H1 (cell line): ENCODE measurements at regions not wholly inside any gene's neighbourhood (a gene's known extent, or its start where the extent isn't known, plus 50 kb on each side); places are given as distances from the start of the nearest gene placed in this dataset.

Experiments
- CTCF ChIA-PET: fragments of 300-600 bp; sonication (Branson Sonifier 250); formaldehyde crosslinking; loops from one replicate; lab custom pipeline; 2021; ENCODE audit not compliant: partially characterized antibody; lab: Charles Lee
- POLR2A ChIA-PET: fragments of 300-600 bp; sonication (Branson Sonifier 250); formaldehyde crosslinking; loops from one replicate; lab custom pipeline; 2021; ENCODE audit warnings: inconsistent platforms; ENCODE audit not compliant: partially characterized antibody; lab: Charles Lee
- DNase-seq, 2 experiments: peaks; one replicate each; pipeline versions ENCODE4 v3.0.0 to v3.0.0-alpha.2; 2010 to 2022; ENCODE audit warnings: low spot score in 2 of 2, low read depth in 1 of 2, mixed read lengths in 1 of 2
- FAIRE-seq: peaks from 2 replicates; lab custom pipeline; 2011; peaks lifted over from hg19 to GRCh38; lab: Jason Lieb, UNC
- H2AFZ ChIP-seq: 2 replicates; pipeline ENCODE4 v1.8.1; 2012; ENCODE audit warnings: low read length, inconsistent platforms
- H2AK5ac ChIP-seq: 2 replicates; pipeline ENCODE4 v1.6.1; 2013; ENCODE audit warnings: low read depth, low read length
- H2BK120ac ChIP-seq: replicated peaks from 2 replicates; pipeline ENCODE3; 2013; ENCODE audit warnings: low read depth, low read length, inconsistent platforms
- H2BK12ac ChIP-seq: 2 replicates; pipeline ENCODE4 v1.6.1; 2013; ENCODE audit warnings: low read depth, low read length
- H2BK15ac ChIP-seq: 2 replicates; pipeline ENCODE4 v1.6.1; 2013; ENCODE audit warnings: low read length
- H2BK20ac ChIP-seq: 2 replicates; pipeline ENCODE4 v1.6.1; 2013; ENCODE audit warnings: low read length
- H2BK5ac ChIP-seq: 2 replicates; pipeline ENCODE4 v1.6.1; 2013; ENCODE audit warnings: low read depth, low read length
- H3K14ac ChIP-seq: 2 replicates; pipeline ENCODE4 v1.6.1; 2013; ENCODE audit warnings: inconsistent platforms; ENCODE audit not compliant: insufficient read length
- H3K18ac ChIP-seq: 2 replicates; pipeline ENCODE4 v1.6.1; 2013; ENCODE audit warnings: low read length; ENCODE audit errors: extremely low read depth
- H3K23ac ChIP-seq: 2 replicates; pipeline ENCODE4 v1.6.1; 2013; ENCODE audit warnings: inconsistent platforms; ENCODE audit not compliant: insufficient read length
- H3K23me2 ChIP-seq: 2 replicates; pipeline ENCODE4 v1.6.1; 2013; ENCODE audit warnings: low read depth, low read length
- H3K27ac ChIP-seq: 2 replicates; pipeline ENCODE4 v1.6.1; 2011; ENCODE audit warnings: low read depth, low read length, inconsistent platforms
- H3K27me3 ChIP-seq, 4 experiments: replicated peaks in 1 of 4; 1 replicate in 1 of 4; 2 replicates in 3 of 4; pipeline versions ENCODE4 v1.6.1 to v1.8.1; 2011 to 2013; ENCODE audit warnings: low read length in 3 of 4, mild to moderate bottlenecking in 3 of 4, inconsistent platforms in 2 of 4, mixed read lengths in 2 of 4, moderate library complexity in 1 of 4; ENCODE audit not compliant: control insufficient read depth in 3 of 4, insufficient read depth in 3 of 4; ENCODE audit errors: extremely low read depth in 1 of 4
- H3K36me3 ChIP-seq, 4 experiments: 2 replicates each; pipeline versions ENCODE4 v1.6.1 to v1.8.1; 2011 to 2013; ENCODE audit warnings: mild to moderate bottlenecking in 4 of 4, low read length in 3 of 4, moderate library complexity in 2 of 4, control low read depth in 1 of 4, inconsistent platforms in 1 of 4; ENCODE audit not compliant: insufficient read depth in 4 of 4, control insufficient read depth in 2 of 4
- H3K4ac ChIP-seq: replicated peaks from 2 replicates; pipeline ENCODE3; 2013; ENCODE audit warnings: low read length, low read depth, mixed read lengths, inconsistent platforms; ENCODE audit not compliant: insufficient read length
- H3K4me1 ChIP-seq, 4 experiments: replicated peaks in 1 of 4; 1 replicate in 1 of 4; 2 replicates in 3 of 4; pipeline versions ENCODE4 v1.6.1 to v1.8.1; 2011 to 2013; ENCODE audit warnings: low read length in 3 of 4, inconsistent platforms in 2 of 4, mixed read lengths in 1 of 4; ENCODE audit not compliant: insufficient read depth in 4 of 4, control insufficient read depth in 3 of 4
- H3K4me2 ChIP-seq, 2 experiments: 2 replicates each; pipeline versions ENCODE4 v1.6.1 to v1.8.1; 2011 to 2013; ENCODE audit warnings: low read depth in 2 of 2, low read length in 2 of 2, control low read depth in 1 of 2, inconsistent platforms in 1 of 2, mild to moderate bottlenecking in 1 of 2; ENCODE audit not compliant: insufficient read depth in 1 of 2
- H3K4me3 ChIP-seq, 4 experiments: fragments of 200-600, 300-600 bp in 1 of 4; sonication (generic), shearing (Covaris generic), sonication (Bioruptor Twin) in 1 of 4; 2 replicates each; pipeline versions ENCODE4 v1.5.1 to v1.8.1; 2011 to 2016; ENCODE audit warnings: low read length in 4 of 4, low read depth in 3 of 4, control low read depth in 2 of 4, inconsistent platforms in 2 of 4, mild to moderate bottlenecking in 2 of 4, mixed read lengths in 1 of 4, moderate library complexity in 1 of 4; ENCODE audit not compliant: insufficient read depth in 2 of 4; ENCODE audit errors: extremely low read depth in 1 of 4
- H3K56ac ChIP-seq: replicated peaks from 2 replicates; pipeline ENCODE3; 2013; ENCODE audit warnings: low read depth, mild to moderate bottlenecking, mixed read lengths, low read length, inconsistent platforms; ENCODE audit not compliant: insufficient read length
- H3K79me1 ChIP-seq: 2 replicates; pipeline ENCODE4 v1.6.1; 2013; ENCODE audit warnings: low read depth, low read length, control low read depth
- H3K79me2 ChIP-seq, 2 experiments: 2 replicates each; pipeline versions ENCODE4 v1.6.1 to v1.8.1; 2012 to 2013; ENCODE audit warnings: low read length in 2 of 2, mild to moderate bottlenecking in 2 of 2, inconsistent platforms in 1 of 2; ENCODE audit not compliant: insufficient read depth in 2 of 2, control insufficient read depth in 1 of 2
- H3K9ac ChIP-seq, 4 experiments: replicated peaks in 1 of 4; 1 replicate in 1 of 4; 2 replicates in 3 of 4; pipeline versions ENCODE4 v1.6.1 to v1.8.1; 2011 to 2013; ENCODE audit warnings: low read depth in 3 of 4, low read length in 3 of 4, control low read depth in 2 of 4, mild to moderate bottlenecking in 2 of 4, moderate library complexity in 2 of 4, inconsistent platforms in 1 of 4; ENCODE audit errors: extremely low read depth in 1 of 4
- H3K9me3 ChIP-seq, 2 experiments: 2 replicates each; pipeline versions ENCODE4 v1.6.1 to v1.8.1; 2012 to 2013; ENCODE audit warnings: mild to moderate bottlenecking in 2 of 2, moderate library complexity in 2 of 2, control low read depth in 1 of 2, inconsistent platforms in 1 of 2, low read depth in 1 of 2, low read length in 1 of 2, mixed read lengths in 1 of 2; ENCODE audit not compliant: insufficient read depth in 2 of 2
- H4K20me1 ChIP-seq, 2 experiments: replicated peaks in 1 of 2; 2 replicates each; pipeline versions ENCODE3 to v1.8.1; 2011 to 2013; ENCODE audit warnings: inconsistent platforms in 2 of 2, low read length in 2 of 2, mild to moderate bottlenecking in 1 of 2; ENCODE audit not compliant: insufficient read depth in 2 of 2, control insufficient read depth in 1 of 2
- H4K5ac ChIP-seq: 2 replicates; pipeline ENCODE4 v1.6.1; 2013; ENCODE audit warnings: low read length, low read depth, mixed read lengths, inconsistent platforms; ENCODE audit not compliant: insufficient read length
- H4K8ac ChIP-seq: 2 replicates; pipeline ENCODE4 v1.8.0; 2013; ENCODE audit warnings: mild to moderate bottlenecking, moderate library complexity, low read length, inconsistent platforms; ENCODE audit not compliant: insufficient read depth; ENCODE audit errors: extremely low read depth
- H4K91ac ChIP-seq: replicated peaks from 2 replicates; pipeline ENCODE3; 2013; ENCODE audit warnings: low read length, mixed read lengths, inconsistent platforms; ENCODE audit not compliant: insufficient read length
- BRCA1 ChIP-seq: IDR thresholded peaks from 2 replicates; pipeline ENCODE4 v1.6.1; 2012; ENCODE audit warnings: low read depth, low read length, improper control_type of control experiment
- CBX5 ChIP-seq: fragments of 300-800, 300-1000 bp; sonication (generic); IDR thresholded peaks from 2 replicates; pipeline ENCODE4 v1.7.1; 2016; ENCODE audit warnings: antibody characterized with exemption, low read length, low read depth
- JUND ChIP-seq: IDR thresholded peaks from 2 replicates; pipeline ENCODE4 v1.6.1; 2011; ENCODE audit warnings: mild to moderate bottlenecking, improper control_type of control experiment, low read length
- KDM4A ChIP-seq: IDR thresholded peaks from one replicate; pipeline ENCODE4 v1.7.1; 2012; ENCODE audit warnings: low read depth, mild to moderate bottlenecking, moderate library complexity, low read length, inconsistent platforms; ENCODE audit not compliant: severe bottlenecking
- SIX5 ChIP-seq: IDR thresholded peaks from 2 replicates; pipeline ENCODE4 v1.6.1; 2011; ENCODE audit warnings: mild to moderate bottlenecking, low read depth, low read length
- TAF1 ChIP-seq: IDR thresholded peaks from 2 replicates; pipeline ENCODE4 v1.6.1; 2011; ENCODE audit warnings: mild to moderate bottlenecking, low read depth, low read length
- WGBS, 2 experiments: shearing (Covaris generic) in 1 of 2; methylation state at CpG; one replicate each; pipeline versions ENCODE4 v1.1.6 to v1.1.7; 2013 to 2015; ENCODE audit warnings: low lambda C conversion rate in 2 of 2, mixed read lengths in 2 of 2, inconsistent platforms in 1 of 2, low coverage in 1 of 2, missing lambda C conversion rate in 1 of 2; ENCODE audit not compliant: insufficient replicate concordance in 2 of 2, insufficient coverage in 1 of 2, insufficient read length in 1 of 2; ENCODE audit errors: extremely low coverage in 1 of 2, missing lambda C conversion rate in 1 of 2; 5-methylcytosine and 5-hydroxymethylcytosine counted together
- TF ChIP-seq, protein P1 (sequence below): IDR thresholded peaks from 2 replicates; pipeline ENCODE4 v1.6.1; 2012; ENCODE audit warnings: inconsistent platforms

DNA sequence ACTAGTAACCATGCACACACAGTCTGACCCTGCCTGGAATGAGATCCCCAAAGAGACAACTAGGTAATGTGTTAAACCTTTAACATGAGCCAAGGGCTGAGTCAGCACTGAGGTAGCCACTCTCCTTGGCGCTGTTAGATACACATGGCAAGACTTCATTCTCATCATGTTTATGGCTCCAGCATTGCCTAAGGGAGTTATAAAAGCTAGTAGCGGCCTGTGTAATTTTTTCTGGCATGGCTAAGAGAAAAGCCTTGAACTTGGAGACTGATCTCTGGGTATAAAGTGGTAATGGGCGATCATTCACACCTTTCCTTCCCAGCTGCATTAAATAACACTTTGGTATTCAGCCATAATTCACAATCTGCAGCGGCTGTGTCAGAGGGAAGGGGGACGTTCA, 779.7 kb upstream of the LRRC4C start:
- H3K14ac ChIP-seq = no peak overlapping the region
- no peak overlapping the region for H3K27ac ChIP-seq
- H3K56ac ChIP-seq = no peak overlapping the region
- FAIRE-seq (no peak), DNase-seq (no peak)
- no peak overlapping the region for H2BK5ac ChIP-seq
- no peak overlapping the region for H3K23ac ChIP-seq
- no peaks in the 10 kb centered on the region for H3K9me3 ChIP-seq
- no peaks in the 10 kb centered on the region for H3K79me2 ChIP-seq
- TF ChIP-seq, protein P1, sequence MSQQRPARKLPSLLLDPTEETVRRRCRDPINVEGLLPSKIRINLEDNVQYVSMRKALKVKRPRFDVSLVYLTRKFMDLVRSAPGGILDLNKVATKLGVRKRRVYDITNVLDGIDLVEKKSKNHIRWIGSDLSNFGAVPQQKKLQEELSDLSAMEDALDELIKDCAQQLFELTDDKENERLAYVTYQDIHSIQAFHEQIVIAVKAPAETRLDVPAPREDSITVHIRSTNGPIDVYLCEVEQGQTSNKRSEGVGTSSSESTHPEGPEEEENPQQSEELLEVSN = no peak
- no peak for TF ChIP-seq BRCA1
- no peak for TF ChIP-seq SIX5
- TF ChIP-seq KDM4A = no peak
- no peak for TF ChIP-seq JUND
- TF ChIP-seq CBX5 = no peak
- TF ChIP-seq TAF1 = no peak
- H4K20me1 ChIP-seq = no peaks in the 10 kb centered on the region
- no peak overlapping the region for H3K4me2 ChIP-seq
- no peak overlapping the region for H3K9ac ChIP-seq
- WGBS, 2 experiments = 90% methylated on average over 5 of the region's 5 CpGs; no CpG with 5 or more reads in 1 of the 2 experiments
- H2BK20ac ChIP-seq = no peak overlapping the region
- ChIA-PET CTCF (no interaction called here), POLR2A (no interaction called here)
- H2BK15ac ChIP-seq = no peak overlapping the region
- no peaks in the 10 kb centered on the region for H3K36me3 ChIP-seq
- no peaks in the 10 kb centered on the region for H3K23me2 ChIP-seq
- no peak overlapping the region for H4K5ac ChIP-seq
- no peak overlapping the region for H3K18ac ChIP-seq
- H2AFZ ChIP-seq = no peak overlapping the region
- no peak overlapping the region for H4K8ac ChIP-seq
- no peak overlapping the region for H3K4ac ChIP-seq
- H3K4me1 ChIP-seq = peaks cover 0 to 8% (median 3%) of the 10 kb centered on the region in 4 experiments; a peak in 2 of 7 replicates
- no peaks in the 10 kb centered on the region for H3K27me3 ChIP-seq
- no peak overlapping the region for H3K4me3 ChIP-seq
- H4K91ac ChIP-seq = no peak overlapping the region
- H3K79me1 ChIP-seq = no peaks in the 10 kb centered on the region
- H2BK120ac ChIP-seq = no peak overlapping the region
- H2AK5ac ChIP-seq = no peak overlapping the region
- H2BK12ac ChIP-seq = no peak overlapping the region
